Lower leg skin (tissue), 3 donors: ENCODE measurements at regions not wholly inside any gene's neighbourhood (a gene's known extent, or its start where the extent isn't known, plus 50 kb on each side); places are given as distances from the start of the nearest gene placed in this dataset.

Experiments used
- CTCF ChIP-seq, 3 donors: fragments of 450-650 bp; IDR thresholded peaks; one replicate each; pipeline ENCODE4 v1.5.1; 2016; ENCODE audit warnings: antibody characterized with exemption in 3 of 3, mild to moderate bottlenecking in 3 of 3, moderate library complexity in 2 of 3
- POLR2A ChIP-seq, 2 donors: fragments of 450-650 bp; IDR thresholded peaks; one replicate each; pipeline ENCODE4 v1.6.1; 2016 to 2017; ENCODE audit warnings: antibody characterized with exemption in 2 of 2, mild to moderate bottlenecking in 1 of 2, moderate library complexity in 1 of 2

DNA sequence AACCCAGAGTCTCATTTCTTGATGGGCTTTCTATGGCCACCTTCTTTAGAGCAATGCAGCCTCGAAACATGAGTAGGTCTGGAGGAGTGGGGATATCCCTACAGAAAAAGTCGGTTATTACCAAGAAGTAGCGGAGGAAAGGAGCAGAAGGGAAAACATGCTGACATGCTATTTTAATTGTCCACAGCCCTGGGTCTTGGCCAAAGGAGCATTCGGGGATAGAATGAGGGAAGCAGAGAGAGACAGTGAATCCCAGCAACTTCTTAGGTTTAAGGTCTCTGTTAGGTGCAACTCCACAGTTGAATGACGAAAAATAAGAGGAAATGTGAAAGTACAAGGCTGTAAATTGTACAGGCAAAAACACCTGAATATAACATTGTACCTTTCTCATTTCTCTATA is 506.7 kb upstream of the CDH18 start:
- TF ChIP-seq CTCF (IDR thresholded peaks at IDR 0.05) (no peak), POLR2A (IDR thresholded peaks at IDR 0.05) (no peak)
